Cerebellar cortex (tissue), 1 donor: ENCODE measurements at regions not wholly inside any gene's neighbourhood (a gene's known extent, or its start where the extent isn't known, plus 50 kb on each side); places are given as distances from the start of the nearest gene placed in this dataset.

Source experiments
- DNase-seq: peaks from one replicate; pipeline ENCODE4 v3.0.0-alpha.2; 2015; ENCODE audit warnings: low spot score

DNA sequence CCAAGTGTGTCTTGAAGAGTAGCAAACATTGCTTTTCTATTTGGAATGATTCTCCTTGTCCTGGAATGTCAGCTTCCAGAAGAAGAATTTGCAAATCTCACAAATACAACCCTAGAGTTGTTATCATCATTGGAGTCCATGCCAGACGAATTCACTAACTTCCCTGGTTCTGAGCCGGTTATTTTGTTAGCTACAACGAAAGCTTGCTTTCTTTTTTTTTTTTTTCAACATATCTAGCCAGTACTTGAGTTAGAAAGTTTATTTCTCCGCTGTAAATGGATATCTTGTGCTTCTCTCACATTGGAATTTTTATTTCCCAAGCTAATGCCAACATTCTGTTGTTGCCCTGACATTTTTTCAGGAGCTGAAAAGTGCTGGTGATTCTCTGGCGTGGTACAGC lies 138.1 kb upstream of the POM121L12 start:
- no peak for DNase-seq

DNA sequence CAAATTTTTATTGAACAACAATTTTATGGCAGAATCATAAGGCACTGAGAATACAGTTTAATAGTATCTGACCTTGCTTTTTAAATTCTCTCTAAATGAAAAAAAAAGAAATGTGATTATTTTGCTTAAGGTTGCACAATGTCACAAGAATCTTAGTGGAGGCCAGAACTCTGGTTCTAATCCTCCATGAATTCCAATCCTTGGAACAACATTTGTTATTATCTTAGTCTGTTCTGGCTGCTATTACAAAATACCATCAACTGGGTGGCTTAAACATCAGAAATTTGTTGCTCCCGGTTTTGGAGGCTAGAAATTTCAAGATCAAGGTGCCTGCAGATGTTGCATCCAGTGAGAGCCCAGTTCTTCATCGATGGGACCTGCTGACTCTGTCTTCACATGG lies 158.2 kb upstream of the POM121L12 start:
- no peak for DNase-seq

DNA sequence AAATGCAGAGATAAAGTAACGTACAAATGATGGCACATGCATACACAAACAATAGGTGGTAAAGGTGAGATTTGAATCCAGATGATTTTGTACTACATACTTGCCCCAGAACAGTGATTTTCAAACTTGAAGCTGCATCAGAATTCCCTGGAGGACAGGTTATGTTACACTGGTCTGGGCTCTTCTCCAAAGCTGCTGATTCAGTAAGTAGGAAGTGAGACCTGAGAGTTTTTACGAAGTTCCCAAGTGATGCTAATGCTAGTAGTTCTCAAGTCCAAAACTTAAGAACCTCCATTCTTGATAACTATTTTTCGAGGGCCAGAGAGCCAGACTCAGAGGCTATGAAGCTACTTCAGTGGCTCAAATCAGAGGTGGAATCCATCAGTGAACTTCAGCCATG lies 159.0 kb upstream of the POM121L12 start:
- DNase-seq: no peak

DNA sequence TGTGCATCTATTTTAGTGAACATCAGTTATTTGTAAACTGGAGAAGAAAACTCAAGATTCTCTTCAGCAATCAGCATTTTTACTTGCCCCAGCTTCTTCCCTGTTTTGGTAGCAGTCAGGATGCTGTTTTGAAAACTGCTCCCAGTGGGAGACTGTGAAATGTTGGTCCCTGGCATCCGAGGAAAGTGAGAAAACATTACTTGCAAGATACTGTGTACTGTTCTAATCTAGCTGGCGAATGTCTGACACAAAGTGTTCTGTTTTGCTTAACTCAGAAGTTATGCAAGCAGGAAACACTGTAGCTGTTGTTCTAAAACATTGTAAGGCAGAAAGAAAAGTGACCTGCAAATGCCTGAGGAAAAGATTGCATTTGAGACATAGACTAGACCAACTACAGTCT lies 171.8 kb upstream of the POM121L12 start:
- DNase-seq: no peak

DNA sequence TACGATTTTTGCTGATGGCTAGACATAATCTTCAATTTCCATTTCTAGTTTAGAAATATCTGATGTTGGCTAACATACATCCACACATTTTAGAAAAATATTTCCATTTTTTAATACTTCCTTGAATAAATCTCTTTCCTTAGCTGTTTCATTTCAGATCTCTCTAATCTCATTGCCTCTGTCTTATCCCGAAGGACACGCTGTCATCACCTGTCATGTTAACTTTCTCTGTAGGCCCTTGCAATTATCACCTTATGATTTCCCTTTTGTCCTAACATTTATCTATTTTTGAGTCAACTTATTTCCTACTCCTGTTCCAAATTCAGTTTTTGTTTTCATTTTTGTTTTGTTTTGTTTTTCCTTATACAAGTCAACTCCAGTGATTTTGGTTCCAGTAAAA lies 173.1 kb upstream of the POM121L12 start:
- no peak for DNase-seq

DNA sequence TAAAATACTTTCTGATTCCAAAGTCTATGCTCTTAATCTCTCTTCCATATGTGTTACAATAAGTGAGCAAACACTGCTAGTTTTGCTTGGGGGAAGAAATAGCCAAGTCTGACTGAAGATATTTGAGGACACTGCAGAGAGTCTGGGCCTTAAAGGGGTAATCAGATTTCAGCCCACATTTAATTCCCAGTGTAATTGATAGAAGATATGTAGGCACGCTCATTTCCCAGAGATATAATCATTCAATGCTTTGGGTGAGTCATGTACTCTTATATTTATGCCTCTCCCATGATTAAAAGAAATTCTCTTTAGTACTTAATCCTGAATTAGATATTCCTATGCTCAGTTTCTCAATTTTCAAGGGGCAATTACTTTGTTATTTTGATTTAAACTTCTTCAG lies 178.1 kb upstream of the POM121L12 start:
- DNase-seq: no peak

DNA sequence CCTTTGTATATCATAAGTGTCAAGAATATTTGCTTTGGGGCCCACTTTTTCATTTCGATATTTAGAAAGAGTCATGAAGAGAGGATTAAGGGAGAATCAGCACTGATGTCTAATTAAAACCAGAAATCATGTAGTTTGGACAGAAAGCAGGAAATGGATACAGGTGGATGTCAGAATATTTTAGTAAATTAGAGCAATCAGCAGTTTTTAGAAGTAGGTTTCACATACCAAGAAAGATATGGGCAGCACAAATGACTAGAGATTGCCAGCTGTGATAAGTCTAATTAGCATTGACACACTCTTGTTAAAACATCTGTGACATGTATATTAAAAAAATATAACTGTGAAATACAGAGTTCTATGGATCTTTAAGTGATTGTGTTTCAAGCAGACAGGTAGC lies 180.8 kb upstream of the POM121L12 start:
- DNase-seq: no peak

DNA sequence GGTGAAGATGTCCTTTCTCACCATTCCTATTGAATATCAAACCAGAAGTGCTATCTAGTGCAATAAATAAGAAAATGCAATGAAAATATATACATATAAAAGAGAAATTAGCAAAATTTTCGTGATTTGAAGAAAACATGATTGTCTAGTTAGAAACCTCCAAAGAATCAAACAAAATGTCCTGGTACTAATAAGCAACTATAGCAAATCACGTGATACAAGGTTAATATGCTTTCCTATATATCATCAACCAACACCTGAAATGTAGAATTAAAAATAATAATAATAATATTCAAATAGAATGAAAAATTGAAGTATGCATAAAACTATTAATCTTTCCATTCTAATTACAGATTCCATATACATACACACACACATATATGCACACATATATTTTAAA lies 183.9 kb upstream of the POM121L12 start:
- no peak for DNase-seq

DNA sequence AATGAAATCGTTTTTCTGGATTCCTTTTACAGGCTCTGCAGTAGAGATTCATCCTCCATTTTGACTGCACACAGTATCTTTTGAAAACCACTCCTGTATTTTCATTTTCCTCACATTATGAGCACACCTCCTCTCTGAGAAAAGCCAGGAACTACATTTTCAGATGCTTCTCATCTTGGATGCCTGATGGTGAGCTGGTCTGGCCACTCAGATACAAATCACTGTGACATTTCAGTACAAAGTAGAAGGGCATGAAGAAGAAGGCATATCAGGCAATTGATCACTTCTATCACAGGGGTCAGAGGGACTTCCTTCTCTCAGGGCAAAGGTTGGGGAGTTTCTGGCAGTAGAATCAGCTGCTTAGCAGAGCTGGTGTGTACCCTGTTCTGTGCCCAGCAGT lies 192.0 kb upstream of the POM121L12 start:
- no peak for DNase-seq

DNA sequence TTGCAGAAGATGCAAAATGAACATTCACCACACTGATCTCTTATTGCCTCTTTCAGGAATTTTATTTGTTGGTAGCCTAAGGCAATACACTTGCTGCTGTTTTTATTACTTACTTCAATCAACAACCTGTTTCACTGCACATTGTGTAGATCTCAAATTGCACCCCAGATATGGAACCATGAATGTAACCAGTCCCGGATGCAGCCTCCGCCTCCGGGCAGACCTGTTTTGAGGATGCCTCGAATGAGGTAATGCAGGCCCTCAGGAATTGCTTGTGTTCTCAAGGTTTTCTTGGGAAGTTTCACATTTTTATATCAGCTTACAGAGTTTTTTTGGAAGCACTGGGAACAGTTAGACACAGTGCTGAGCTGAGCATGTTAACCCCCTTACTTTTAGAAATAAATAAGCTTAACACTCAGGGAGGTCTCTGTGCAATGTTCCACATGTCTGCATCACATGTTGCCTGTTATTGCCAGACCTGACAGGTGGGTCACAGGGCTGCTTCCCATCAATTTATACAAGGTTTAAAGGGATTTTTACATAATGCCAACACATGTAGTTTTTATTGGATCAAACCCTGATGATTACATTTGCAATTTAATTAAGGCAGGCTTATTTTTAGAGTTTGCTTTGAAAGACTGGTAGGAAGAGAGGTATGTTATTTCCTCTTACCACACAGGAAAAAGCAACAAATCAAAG lies 193.1 kb upstream of the POM121L12 start:
- no peak for DNase-seq

DNA sequence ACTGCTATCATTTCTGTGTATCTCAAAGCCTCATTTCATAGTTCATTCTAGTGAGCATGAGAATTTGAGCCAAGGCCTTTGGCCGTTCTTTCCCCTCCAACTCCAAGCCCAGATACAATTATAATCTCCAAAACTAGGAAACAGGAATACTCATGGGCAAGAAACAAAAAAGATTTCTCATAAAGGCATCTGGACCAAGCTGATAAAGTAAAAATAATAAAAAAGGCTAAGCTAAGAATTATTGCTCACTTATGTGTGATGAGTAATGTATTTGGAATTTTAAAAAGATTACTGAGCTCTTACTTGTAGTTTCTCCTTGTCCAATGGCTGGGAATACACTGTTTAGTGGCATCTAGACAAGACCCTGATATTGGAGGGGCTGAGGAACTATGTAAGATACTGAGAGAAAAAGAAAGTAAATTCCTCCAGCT lies 196.4 kb upstream of the POM121L12 start:
- no peak for DNase-seq

DNA sequence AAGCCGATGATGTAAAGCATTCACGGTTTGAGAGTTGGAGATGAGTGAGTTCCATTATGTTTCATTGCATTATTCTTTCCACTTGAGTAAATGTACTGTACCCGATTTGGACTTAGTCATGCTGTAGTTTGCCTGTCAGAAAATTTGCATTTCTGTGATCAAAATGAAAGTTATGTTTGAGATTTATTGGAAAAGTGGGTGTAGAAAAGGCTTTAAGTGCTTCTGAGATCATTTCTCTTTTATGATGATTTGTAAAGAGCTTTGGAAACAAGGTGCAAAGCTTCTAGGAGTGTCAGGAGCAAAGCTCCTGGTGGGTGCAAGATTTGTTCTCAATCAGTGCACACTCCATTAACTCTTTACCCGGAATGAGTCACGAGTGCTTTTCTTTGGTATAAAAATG lies 204.1 kb upstream of the POM121L12 start:
- DNase-seq: no peak

DNA sequence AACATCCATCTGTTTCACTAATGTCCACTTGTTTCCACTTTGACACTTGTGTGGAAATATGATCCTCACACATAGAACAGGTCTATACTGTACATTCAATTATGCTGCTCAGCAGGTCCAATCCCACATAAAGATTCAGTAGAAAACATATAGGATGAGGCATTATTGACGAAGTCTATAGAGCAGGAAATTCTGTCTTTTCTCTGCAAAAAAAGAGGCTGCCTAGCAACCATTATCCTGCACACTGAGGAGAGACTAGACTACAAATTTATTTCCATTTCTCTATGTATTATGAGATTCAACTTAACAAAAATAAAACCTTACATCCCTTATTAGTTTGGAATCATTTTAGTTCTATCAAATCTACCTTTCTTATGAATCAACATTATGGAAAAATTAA lies 204.6 kb upstream of the POM121L12 start:
- DNase-seq: no peak

DNA sequence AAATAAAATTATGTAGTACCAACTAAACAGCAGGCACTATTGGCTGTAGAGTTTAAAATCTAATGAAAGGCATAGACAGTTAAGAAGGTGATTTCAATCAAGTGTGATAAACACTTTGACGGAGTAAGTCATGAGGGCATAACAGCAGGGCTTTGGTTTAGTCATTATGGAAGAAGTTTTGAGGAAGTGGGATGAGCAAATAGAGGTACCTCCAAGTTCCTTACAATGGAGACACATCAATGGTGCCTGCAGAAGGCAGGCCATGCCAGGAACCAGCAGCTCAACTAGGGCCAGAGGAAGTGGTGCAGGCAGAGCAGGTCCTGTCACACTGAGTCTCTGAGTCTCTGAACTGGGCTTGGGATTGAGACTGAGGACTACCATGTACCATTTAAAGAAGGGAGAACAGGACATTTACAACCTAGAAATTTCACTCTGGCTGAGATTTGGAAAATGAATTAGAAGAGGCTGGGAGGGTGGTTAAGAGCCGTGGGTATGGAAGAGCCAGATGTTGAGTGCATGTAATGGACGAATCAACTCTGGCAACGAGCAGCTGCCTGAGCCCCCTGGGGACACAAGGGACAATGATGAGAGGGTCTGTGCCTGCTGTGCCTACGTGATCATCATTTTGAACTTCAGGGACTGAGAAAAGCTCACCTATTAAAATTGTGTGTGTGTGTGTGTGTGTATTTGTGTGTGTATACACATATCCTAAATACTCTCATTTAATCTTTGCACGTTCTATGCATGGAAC lies 208.7 kb upstream of the POM121L12 start:
- DNase-seq: no peak

DNA sequence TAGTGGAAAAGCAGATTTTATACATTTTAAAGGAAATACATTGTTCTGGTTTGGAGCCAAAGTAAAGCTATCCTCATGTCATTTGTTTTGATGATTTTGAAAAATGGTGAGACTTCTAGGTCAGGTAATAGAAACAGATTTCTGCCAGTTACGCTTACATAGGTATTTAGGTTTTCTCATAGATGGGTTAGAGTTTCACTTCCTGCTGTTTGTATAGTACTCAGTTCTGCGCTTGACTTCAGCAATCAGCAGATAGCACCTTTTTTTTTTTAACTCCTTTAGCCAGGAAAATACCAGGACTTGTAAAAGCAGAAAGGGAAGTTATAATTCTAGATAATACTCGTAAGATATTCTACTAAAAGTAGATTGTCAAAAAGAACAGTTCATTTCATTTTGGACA lies 209.8 kb upstream of the POM121L12 start:
- DNase-seq: no peak

DNA sequence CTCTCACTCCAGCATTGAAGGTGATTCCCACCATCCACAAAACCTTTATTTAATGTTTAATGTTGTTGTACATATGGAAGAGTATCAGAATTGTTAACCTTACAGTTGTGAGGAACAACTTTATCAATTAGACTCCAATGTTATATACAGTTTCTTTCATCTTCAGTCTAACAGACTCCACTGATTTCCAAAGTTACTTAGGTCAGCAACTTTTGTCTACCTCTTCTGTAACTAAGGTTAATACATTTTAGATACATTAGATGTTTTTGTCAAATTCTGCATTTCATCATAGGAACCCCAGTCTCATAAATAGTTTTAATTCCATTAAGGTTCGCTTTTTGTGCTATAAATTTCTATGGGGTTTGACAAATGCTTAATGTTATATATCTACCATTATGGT lies 223.9 kb upstream of the POM121L12 start:
- no peak for DNase-seq

DNA sequence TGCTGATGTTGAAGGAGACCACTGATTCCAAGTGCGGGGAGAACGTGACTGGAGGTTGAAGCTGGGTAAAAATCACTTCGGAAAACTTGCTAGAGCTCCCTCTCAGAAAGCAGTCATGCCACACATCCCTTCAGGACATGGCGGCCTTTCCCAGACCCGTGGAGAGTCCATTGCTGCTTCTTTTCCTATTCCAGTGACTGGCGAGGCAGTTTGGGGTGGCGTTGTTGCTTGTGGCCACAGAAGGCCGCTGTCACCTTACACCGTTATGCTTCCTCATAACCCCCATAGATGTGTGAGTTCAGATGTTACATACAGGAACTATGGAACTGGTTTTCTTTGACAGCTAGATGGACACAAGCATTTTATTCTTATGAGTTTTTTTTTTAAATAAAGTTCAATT lies 235.6 kb upstream of the POM121L12 start:
- DNase-seq: no peak

DNA sequence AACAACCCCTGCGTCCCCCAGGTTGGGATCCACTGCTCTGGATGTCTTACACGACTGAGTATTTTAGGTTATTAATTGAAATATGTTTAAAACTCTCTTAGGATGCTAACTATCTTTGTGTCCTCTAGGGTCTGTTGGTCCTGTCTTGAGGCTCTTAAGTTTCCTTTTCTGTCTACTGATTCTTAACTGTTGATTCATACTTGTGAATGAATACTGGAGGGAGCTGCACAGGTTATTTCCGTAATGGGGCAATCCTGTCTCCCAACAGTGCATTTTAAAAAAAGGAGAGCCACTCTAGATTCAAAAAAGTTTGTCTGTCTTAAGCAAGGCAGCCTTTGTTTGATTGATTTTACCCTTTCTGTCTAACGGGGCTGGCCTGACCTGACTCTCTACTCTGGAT lies 237.6 kb upstream of the POM121L12 start:
- DNase-seq: no peak

DNA sequence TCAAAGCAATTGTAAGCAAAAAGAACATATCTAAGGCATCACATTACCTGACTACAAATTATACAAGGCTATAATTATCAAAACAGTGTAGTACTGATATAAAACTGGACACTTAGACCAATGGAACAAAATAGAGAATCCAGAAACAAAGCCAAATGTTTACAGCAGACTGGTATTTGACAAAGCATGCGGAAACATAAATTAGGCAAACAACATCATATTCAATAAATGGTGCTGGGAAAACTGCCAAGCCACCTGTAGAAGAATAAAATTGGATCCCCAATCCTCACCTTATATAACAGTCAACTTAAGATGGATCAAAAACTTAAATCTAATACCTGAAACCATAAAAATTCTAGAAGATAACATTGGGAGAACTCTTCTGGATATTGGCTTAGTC lies 240.8 kb upstream of the POM121L12 start:
- DNase-seq: no peak

DNA sequence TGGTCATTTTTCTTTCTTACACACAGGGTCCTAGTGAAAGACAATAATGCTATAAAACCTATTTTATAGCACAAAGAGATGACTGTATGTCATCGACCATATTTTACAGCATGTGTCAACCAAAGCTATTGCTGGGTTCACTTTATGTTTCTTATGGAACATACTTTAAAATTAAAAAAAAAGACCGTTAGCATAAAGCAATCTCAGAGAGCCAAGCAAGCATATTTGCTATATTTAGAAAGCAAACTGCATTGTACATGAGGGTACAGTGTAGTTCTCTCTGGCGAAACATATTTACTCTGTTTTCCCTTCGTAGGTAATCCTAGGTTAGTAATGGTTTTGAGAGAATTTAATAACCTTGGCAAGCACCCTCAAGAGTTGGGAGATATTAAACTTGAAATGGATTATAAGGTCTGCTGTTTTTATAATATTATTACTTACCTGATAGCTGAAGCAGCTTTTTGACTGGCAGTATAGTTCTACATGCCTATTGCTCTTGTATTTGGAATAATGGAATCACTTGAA lies 244.2 kb upstream of the POM121L12 start:
- DNase-seq: no peak

DNA sequence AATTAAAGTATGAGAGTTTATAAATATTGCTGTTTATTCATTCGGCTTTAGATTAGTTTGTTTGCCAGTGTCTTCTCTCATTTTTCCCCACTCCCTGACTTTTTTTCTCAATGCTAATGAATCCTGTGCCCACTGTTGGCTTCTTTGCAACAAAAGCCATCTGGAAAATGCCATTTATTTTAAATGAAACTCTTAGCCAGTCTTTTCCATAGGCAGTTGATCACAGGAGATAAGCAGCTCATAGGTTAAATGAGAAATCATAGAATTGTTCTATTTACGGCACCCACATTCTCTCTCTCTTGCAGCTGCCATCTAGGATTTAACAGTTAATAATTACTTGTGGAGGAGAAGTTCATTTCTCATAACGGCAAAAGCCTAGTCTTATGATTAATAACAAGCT lies 249.3 kb upstream of the POM121L12 start:
- DNase-seq: no peak

DNA sequence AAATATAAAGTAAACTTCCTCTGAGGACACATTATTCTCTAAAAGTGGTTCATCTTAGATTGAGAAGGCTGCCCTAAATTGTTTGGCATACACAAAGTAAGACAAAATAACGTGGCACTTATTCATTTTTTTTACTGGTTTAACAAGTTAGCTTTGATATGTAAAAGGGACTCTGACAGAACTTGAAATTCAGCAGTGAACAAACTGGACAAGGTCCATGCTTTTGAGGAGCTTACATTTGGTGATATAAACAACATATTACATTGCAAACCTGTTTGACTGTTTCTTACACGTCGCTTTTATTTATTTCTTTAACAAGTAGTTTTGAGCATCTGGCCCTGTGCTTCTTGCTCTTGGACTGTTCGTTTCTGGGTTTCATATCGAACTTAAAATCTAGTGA lies 253.1 kb upstream of the POM121L12 start:
- no peak for DNase-seq

DNA sequence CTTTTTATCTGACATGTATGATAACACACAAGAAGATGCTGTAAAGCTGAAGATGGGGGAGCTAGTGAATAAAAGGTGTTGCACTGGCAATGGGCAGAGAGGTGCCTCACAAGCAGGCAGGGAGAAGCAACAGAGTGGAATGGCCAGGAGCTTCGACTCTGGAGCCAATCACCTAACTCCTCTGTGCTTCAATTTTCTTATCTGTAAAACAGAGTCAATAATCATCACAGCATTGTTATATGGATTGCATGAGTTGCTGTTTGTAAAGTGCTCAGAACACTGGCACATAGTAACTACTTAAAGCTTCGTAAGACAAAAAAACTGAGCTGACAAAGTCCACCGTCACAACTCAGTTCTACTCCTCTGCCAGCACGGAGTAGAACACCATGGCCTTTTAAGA lies 254.2 kb upstream of the POM121L12 start:
- no peak for DNase-seq

DNA sequence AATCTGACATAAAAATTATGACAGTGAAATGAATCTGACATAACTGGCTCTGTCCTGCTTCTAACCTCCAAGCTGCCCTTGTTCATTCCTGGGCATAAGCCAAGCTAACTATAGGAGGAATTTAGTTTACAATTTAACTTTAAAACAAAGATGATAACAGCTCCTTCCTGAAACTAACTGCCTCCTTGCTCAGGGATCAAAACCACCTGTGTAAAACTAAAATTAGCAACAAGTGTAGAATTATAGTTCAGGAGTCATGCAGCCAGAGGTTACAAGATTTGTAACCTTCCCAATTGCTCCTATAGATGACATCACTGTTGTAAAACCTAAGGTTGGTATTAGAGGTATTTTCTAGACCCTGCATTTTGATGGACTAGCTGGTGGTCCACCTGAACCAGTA lies 256.4 kb upstream of the POM121L12 start:
- DNase-seq: no peak
